H9 (cell line): ENCODE measurements at regions not wholly inside any gene's neighbourhood (a gene's known extent, or its start where the extent isn't known, plus 50 kb on each side); places are given as distances from the start of the nearest gene placed in this dataset.

Experiments used
- DNase-seq: peaks from one replicate; pipeline ENCODE4 v3.0.0-alpha.2; 2017
- H2AFZ ChIP-seq: one replicate; pipeline ENCODE4 v1.6.1; 2013; ENCODE audit warnings: mild to moderate bottlenecking, low read length, control low read depth, moderate library complexity
- H2AK5ac ChIP-seq: 2 replicates; pipeline ENCODE4 v1.6.1; 2013; ENCODE audit warnings: low read length, control low read depth, mixed read lengths; ENCODE audit not compliant: insufficient read length
- H2BK120ac ChIP-seq: one replicate; pipeline ENCODE4 v1.6.1; 2013; ENCODE audit warnings: low read depth, mild to moderate bottlenecking, low read length, control low read depth, inconsistent platforms; ENCODE audit not compliant: poor library complexity, severe bottlenecking
- H2BK12ac ChIP-seq: 2 replicates; pipeline ENCODE4 v1.6.1; 2013; ENCODE audit warnings: low read length, control low read depth, mixed read lengths, low read depth; ENCODE audit not compliant: insufficient read length
- H2BK15ac ChIP-seq: 2 replicates; pipeline ENCODE4 v1.6.1; 2013; ENCODE audit warnings: low read depth, low read length, control low read depth
- H2BK20ac ChIP-seq: one replicate; pipeline ENCODE4 v1.6.1; 2013; ENCODE audit warnings: low read depth, mild to moderate bottlenecking, low read length, control low read depth, inconsistent platforms; ENCODE audit not compliant: poor library complexity, severe bottlenecking
- H2BK5ac ChIP-seq: 2 replicates; pipeline ENCODE4 v1.6.1; 2013; ENCODE audit warnings: low read length, control low read depth, mixed read lengths; ENCODE audit not compliant: insufficient read length
- H3K14ac ChIP-seq: 2 replicates; pipeline ENCODE4 v1.6.1; 2013; ENCODE audit warnings: low read length, control low read depth; ENCODE audit not compliant: insufficient read depth
- H3K18ac ChIP-seq: 2 replicates; pipeline ENCODE4 v1.6.1; 2013; ENCODE audit warnings: low read depth, mild to moderate bottlenecking, mixed read lengths, low read length, control low read depth; ENCODE audit not compliant: insufficient read length
- H3K23ac ChIP-seq: 2 replicates; pipeline ENCODE4 v1.6.1; 2013; ENCODE audit warnings: low read length, control low read depth, mixed read lengths, low read depth; ENCODE audit not compliant: insufficient read length
- H3K23me2 ChIP-seq: 2 replicates; pipeline ENCODE4 v1.6.1; 2013; ENCODE audit warnings: low read depth, mild to moderate bottlenecking, mixed read lengths, low read length, control low read depth; ENCODE audit not compliant: insufficient read length, poor library complexity, severe bottlenecking
- H3K27ac ChIP-seq: 2 replicates; pipeline ENCODE4 v1.5.1; 2013; ENCODE audit warnings: low read length, control low read depth, mixed read lengths, low read depth; ENCODE audit not compliant: insufficient read length
- H3K27me3 ChIP-seq: 2 replicates; pipeline ENCODE4 v1.6.1; 2013; ENCODE audit warnings: low read length, control low read depth, inconsistent platforms; ENCODE audit not compliant: insufficient read depth
- H3K4ac ChIP-seq: 2 replicates; pipeline ENCODE4 v1.6.1; 2013; ENCODE audit warnings: low read depth, mild to moderate bottlenecking, control low read depth, inconsistent platforms, low read length, moderate library complexity
- H3K4me1 ChIP-seq: 2 replicates; pipeline ENCODE4 v1.6.1; 2013; ENCODE audit warnings: low read length, control low read depth, inconsistent platforms; ENCODE audit not compliant: insufficient read depth
- H3K4me2 ChIP-seq: 2 replicates; pipeline ENCODE4 v1.6.1; 2013; ENCODE audit warnings: low read length, control low read depth, mixed read lengths; ENCODE audit not compliant: insufficient read length, insufficient read depth
- H3K56ac ChIP-seq: 2 replicates; pipeline ENCODE4 v1.6.1; 2013; ENCODE audit warnings: low read depth, mild to moderate bottlenecking, mixed read lengths, low read length, control low read depth; ENCODE audit not compliant: insufficient read length
- H3K79me1 ChIP-seq: 2 replicates; pipeline ENCODE4 v1.6.1; 2013; ENCODE audit warnings: low read depth, mild to moderate bottlenecking, moderate library complexity, low read length, control low read depth, inconsistent platforms; ENCODE audit not compliant: insufficient read depth, poor library complexity, severe bottlenecking
- H3K79me2 ChIP-seq: 2 replicates; pipeline ENCODE4 v1.6.1; 2013; ENCODE audit warnings: low read length, control low read depth, inconsistent platforms; ENCODE audit not compliant: insufficient read depth
- H3K9ac ChIP-seq: 2 replicates; pipeline ENCODE4 v1.6.1; 2013; ENCODE audit warnings: low read length, control low read depth, mixed read lengths; ENCODE audit not compliant: insufficient read length; ENCODE audit errors: extremely low read depth
- H3K9me3 ChIP-seq: one replicate; pipeline ENCODE4 v1.6.1; 2013; ENCODE audit warnings: low read depth, low read length, inconsistent platforms; ENCODE audit not compliant: control insufficient read depth
- H3T11ph ChIP-seq: one replicate; pipeline ENCODE4 v1.6.1; 2013; ENCODE audit warnings: mild to moderate bottlenecking, low read length, control low read depth, inconsistent platforms
- H4K20me1 ChIP-seq: one replicate; pipeline ENCODE4 v1.6.1; 2013; ENCODE audit not compliant: control insufficient read depth, insufficient read length, insufficient read depth
- H4K5ac ChIP-seq: 2 replicates; pipeline ENCODE4 v1.6.1; 2013; ENCODE audit warnings: low read depth, mild to moderate bottlenecking, mixed read lengths, low read length, control low read depth; ENCODE audit not compliant: insufficient read length
- H4K8ac ChIP-seq: replicated peaks from 2 replicates; pipeline ENCODE4 v1.6.1; 2013; ENCODE audit warnings: low read length, control low read depth, mixed read lengths, low read depth; ENCODE audit not compliant: insufficient read length
- H4K91ac ChIP-seq: 2 replicates; pipeline ENCODE4 v1.6.1; 2013; ENCODE audit warnings: low read depth, mild to moderate bottlenecking, moderate library complexity, mixed read lengths, low read length, control low read depth; ENCODE audit not compliant: insufficient read length
- H3K27ac Mint-ChIP-seq, 3 experiments: 2 replicates in 2 of 3; 3 replicates in 1 of 3; pipeline ENCODE4 v1.8.0; 2020 to 2021; ENCODE audit warnings: mixed read lengths in 3 of 3, mild to moderate bottlenecking in 1 of 3, moderate library complexity in 1 of 3
- H3K27me3 Mint-ChIP-seq: 2 replicates; pipeline ENCODE4 v1.8.0; 2021; ENCODE audit warnings: low read depth, mild to moderate bottlenecking, moderate library complexity, mixed read lengths
- H3K36me3 Mint-ChIP-seq, 3 experiments: 2 replicates in 2 of 3; 3 replicates in 1 of 3; pipeline ENCODE4 v1.8.0; 2020 to 2021; ENCODE audit warnings: low read depth in 3 of 3, mixed read lengths in 3 of 3; ENCODE audit not compliant: insufficient read depth in 1 of 3
- H3K4me1 Mint-ChIP-seq, 2 experiments: 2 replicates each; pipeline ENCODE4 v1.8.0; 2020; ENCODE audit warnings: mixed read lengths in 2 of 2
- H3K4me3 Mint-ChIP-seq, 2 experiments: 2 replicates in 1 of 2; 3 replicates in 1 of 2; pipeline ENCODE4 v1.8.0; 2020 to 2021; ENCODE audit warnings: mild to moderate bottlenecking in 2 of 2, mixed read lengths in 2 of 2, moderate library complexity in 1 of 2
- H3K9me3 Mint-ChIP-seq, 2 experiments: 2 replicates in 1 of 2; 3 replicates in 1 of 2; pipeline ENCODE4 v1.8.0; 2020; ENCODE audit warnings: mild to moderate bottlenecking in 2 of 2, mixed read lengths in 2 of 2, moderate library complexity in 1 of 2
- WGBS: extraction: QIAGEN DNeasy Blood & Tissue Kit; methylation state at CpG from one replicate; pipeline ENCODE4 v1.1.7; 2013; ENCODE audit warnings: missing lambda C conversion rate, low lambda C conversion rate, mixed read lengths; ENCODE audit not compliant: insufficient read length; ENCODE audit errors: extremely low coverage; 5-methylcytosine and 5-hydroxymethylcytosine counted together
- TF ChIP-seq, protein P1 (sequence below): fragments of 200-600 bp; sonication (generic); conservative IDR thresholded peaks from 3 replicates; pipeline ENCODE4 v1.8.0; 2021; ENCODE audit warnings: antibody characterized with exemption, mild to moderate bottlenecking

DNA sequence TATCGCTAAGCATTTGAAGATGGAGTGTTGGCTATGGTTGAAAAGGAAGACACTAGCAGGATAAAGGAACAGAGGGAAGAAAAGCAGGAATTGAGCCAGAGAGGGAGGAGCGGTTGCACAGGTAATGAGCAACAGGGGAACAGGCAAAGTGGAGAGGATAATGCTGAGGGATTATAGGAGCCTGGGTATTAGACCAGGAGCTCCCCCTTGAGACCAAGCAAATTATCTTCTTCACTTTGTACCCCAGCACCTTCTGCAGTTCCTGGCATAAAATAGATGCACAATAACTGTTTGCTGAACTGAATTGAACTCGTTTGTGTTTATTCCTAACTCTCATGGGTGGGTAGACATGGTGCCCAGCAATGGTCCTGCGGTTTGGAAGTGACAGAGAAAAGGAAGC is 54.6 kb upstream of the OR5P2 start:
- Histone ChIP-seq H4K91ac (no peak overlapping the region), H2BK120ac (no peak overlapping the region), H3K4me1 (no peaks in the 10 kb centered on the region), H3K14ac (no peak overlapping the region), H3K79me1 (no peaks in the 10 kb centered on the region), H3K79me2 (no peaks in the 10 kb centered on the region), H2AFZ (no peak overlapping the region), H3K9me3 (no peaks in the 10 kb centered on the region), H3K9ac (no peak overlapping the region), H3K27me3 (no peaks in the 10 kb centered on the region), H3K56ac (no peak overlapping the region), H3K4me2 (no peak overlapping the region), H3K23ac (no peak overlapping the region), H2AK5ac (no peak overlapping the region), H2BK15ac (no peak overlapping the region), H3K23me2 (no peaks in the 10 kb centered on the region), H3K4ac (no peak overlapping the region), H4K20me1 (no peaks in the 10 kb centered on the region), H3T11ph (no peak overlapping the region), H4K8ac (no peak overlapping the region), H2BK5ac (no peak overlapping the region), H3K18ac (no peak overlapping the region), H3K27ac (no peak overlapping the region), H2BK12ac (no peak overlapping the region), H2BK20ac (no peak overlapping the region), H4K5ac (no peak overlapping the region)
- no CpG with 5 or more reads among the region's 4 CpGs for WGBS
- no peak overlapping the region for H3K4me3 Mint-ChIP-seq
- DNase-seq, result no peak
- no peaks in the 10 kb centered on the region for H3K9me3 Mint-ChIP-seq
- no peak overlapping the region for H3K27ac Mint-ChIP-seq
- H3K4me1 Mint-ChIP-seq, result peaks cover 14 to 15% of the 10 kb centered on the region in 2 experiments
- TF ChIP-seq, protein P1, sequence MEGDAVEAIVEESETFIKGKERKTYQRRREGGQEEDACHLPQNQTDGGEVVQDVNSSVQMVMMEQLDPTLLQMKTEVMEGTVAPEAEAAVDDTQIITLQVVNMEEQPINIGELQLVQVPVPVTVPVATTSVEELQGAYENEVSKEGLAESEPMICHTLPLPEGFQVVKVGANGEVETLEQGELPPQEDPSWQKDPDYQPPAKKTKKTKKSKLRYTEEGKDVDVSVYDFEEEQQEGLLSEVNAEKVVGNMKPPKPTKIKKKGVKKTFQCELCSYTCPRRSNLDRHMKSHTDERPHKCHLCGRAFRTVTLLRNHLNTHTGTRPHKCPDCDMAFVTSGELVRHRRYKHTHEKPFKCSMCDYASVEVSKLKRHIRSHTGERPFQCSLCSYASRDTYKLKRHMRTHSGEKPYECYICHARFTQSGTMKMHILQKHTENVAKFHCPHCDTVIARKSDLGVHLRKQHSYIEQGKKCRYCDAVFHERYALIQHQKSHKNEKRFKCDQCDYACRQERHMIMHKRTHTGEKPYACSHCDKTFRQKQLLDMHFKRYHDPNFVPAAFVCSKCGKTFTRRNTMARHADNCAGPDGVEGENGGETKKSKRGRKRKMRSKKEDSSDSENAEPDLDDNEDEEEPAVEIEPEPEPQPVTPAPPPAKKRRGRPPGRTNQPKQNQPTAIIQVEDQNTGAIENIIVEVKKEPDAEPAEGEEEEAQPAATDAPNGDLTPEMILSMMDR, result peak; percentile 61
- H3K27me3 Mint-ChIP-seq, result no peaks in the 10 kb centered on the region
- H3K36me3 Mint-ChIP-seq, result no peaks in the 10 kb centered on the region
